Esophagus (tissue), 2 donors: ENCODE measurements at regions not wholly inside any gene's neighbourhood (a gene's known extent, or its start where the extent isn't known, plus 50 kb on each side); places are given as distances from the start of the nearest gene placed in this dataset.
"Not testable (repeated sequence)": the region's sequence is repeated elsewhere in the genome, so short reads cannot be mapped to it uniquely, and the experiment has no call there.

Experiments used
- H3K27ac ChIP-seq, 2 donors: one replicate each; pipeline ENCODE4 v1.5.1; 2013; ENCODE audit warnings: low read depth in 2 of 2, mild to moderate bottlenecking in 2 of 2, inconsistent platforms in 1 of 2, low read length in 1 of 2, moderate library complexity in 1 of 2
- H3K27me3 ChIP-seq, 2 donors: one replicate each; pipeline ENCODE4 v1.6.1; 2013; ENCODE audit warnings: low read length in 2 of 2, control low read depth in 1 of 2, mild to moderate bottlenecking in 1 of 2; ENCODE audit not compliant: insufficient read depth in 2 of 2, control insufficient read depth in 1 of 2
- H3K36me3 ChIP-seq, 2 donors: one replicate each; pipeline ENCODE4 v1.6.1; 2013; ENCODE audit warnings: low read length in 1 of 2; ENCODE audit not compliant: control insufficient read depth in 2 of 2, insufficient read depth in 2 of 2
- H3K4me1 ChIP-seq, 2 donors: one replicate each; pipeline ENCODE4 v1.6.1; 2013; ENCODE audit warnings: low read length in 1 of 2; ENCODE audit not compliant: control insufficient read depth in 2 of 2, insufficient read depth in 2 of 2
- H3K4me3 ChIP-seq, 2 donors: one replicate each; pipeline ENCODE4 v1.5.1; 2013; ENCODE audit warnings: low read length in 2 of 2, mild to moderate bottlenecking in 2 of 2, low read depth in 1 of 2, moderate library complexity in 1 of 2
- H3K9me3 ChIP-seq, 2 donors: one replicate each; pipeline ENCODE4 v1.6.1; 2013; ENCODE audit warnings: mild to moderate bottlenecking in 2 of 2, low read depth in 1 of 2, low read length in 1 of 2, moderate library complexity in 1 of 2; ENCODE audit not compliant: control insufficient read depth in 2 of 2, insufficient read depth in 1 of 2
- WGBS, 2 donors: extraction: QIAGEN DNeasy Blood & Tissue Kit; methylation state at CpG; one replicate each; pipeline ENCODE4 v1.1.7; 2013; 5-methylcytosine and 5-hydroxymethylcytosine counted together
- donor health status: healthy with polysubstance abuse.
- donor health status: Bipolar disorder and iron deficiency.

DNA sequence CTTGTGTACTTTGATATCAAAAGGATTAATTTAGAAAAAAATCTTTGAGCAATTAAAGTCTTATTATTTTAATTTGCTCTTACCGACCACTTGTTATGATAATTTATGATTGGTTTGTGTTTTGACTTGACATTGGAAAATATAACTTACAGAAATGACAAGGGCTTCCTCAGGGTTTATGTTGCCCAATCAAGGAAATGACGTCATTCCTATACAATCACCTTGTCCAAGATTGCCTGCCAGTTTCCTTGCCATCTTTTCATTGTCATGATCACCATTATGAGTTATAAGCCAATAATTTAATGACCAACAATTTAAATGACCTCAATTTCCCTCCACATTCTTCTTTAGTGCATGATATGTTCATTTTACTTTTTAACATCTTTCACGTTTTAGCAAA lies 351.8 kb upstream of the TMEFF2 start:
- Histone ChIP-seq H3K4me1 (no peaks in the 10 kb centered on the region), H3K4me3 (no peak overlapping the region)
- WGBS, 2 donors, result 58 to 64% methylated on average over 3 of the region's 3 CpGs

GRCh38 chr2:192544371-192544955 lies 349.7 kb upstream of the TMEFF2 start:
- Histone ChIP-seq H3K27me3 (no peaks in the 10 kb centered on the region), H3K4me1 (no peaks in the 10 kb centered on the region), H3K27ac (no peak overlapping the region), H3K9me3 (no peaks in the 10 kb centered on the region), H3K4me3 (no peak overlapping the region), H3K36me3 (no peaks in the 10 kb centered on the region)
- WGBS, 2 donors, result 57 to 66% methylated on average over 4 of the region's 4 CpGs

More for the DNA sequence above, 351.8 kb upstream of the TMEFF2 start:
- Histone ChIP-seq H3K9me3 (no peaks in the 10 kb centered on the region), H3K36me3 (no peaks in the 10 kb centered on the region), H3K27me3 (no peaks in the 10 kb centered on the region), H3K27ac (no peak overlapping the region)

DNA sequence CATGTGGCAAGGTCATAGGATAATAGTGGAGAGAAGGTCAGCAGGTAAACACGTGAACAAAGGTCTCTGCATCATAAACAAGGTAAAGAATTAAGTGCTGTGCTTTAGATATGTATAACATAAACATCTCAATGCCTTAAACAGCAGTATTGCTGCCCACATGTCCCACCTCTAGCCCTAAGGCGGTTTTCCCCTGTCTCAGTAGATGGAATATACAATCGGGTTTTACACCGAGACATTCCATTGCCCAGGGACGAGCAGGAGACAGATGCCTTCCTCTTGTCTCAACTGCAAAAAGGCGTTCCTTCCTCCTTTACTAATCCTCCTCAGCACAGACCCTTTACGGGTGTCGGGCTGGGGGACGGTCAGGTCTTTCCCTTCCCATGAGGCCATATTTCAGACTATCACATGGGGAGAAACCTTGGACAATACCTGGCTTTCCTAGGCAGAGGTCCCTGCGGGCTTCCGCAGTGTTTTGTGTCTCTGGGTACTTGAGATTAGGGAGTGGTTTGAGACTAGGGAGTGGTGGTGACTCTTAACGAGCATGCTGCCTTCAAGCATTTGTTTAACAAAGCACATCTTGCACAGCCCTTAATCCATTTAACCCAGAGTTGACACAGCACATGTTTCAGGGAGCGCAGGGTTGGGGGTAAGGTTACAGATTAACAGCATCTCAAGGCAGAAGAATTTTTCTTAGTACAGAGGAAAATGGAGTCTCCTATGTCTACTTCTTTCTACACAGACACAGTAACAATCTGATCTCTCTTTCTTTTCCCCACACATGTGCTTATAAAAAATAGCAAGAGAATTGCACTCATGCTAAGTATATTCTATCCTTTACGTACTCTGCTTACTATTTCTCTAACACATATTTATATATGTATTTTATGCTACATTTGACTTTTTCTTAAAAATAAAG lies 347.7 kb upstream of the TMEFF2 start:
- H3K4me1 ChIP-seq, H3K36me3 ChIP-seq, H3K4me3 ChIP-seq, H3K9me3 ChIP-seq, H3K27ac ChIP-seq, H3K27me3 ChIP-seq: not testable (repeated sequence)
- 56 to 58% methylated on average over 14 of the region's 14 CpGs for WGBS, 2 donors

GRCh38 chr2:192539306-192539705 lies 344.6 kb upstream of the TMEFF2 start:
- Histone ChIP-seq H3K27me3 (no peaks in the 10 kb centered on the region), H3K4me1 (no peaks in the 10 kb centered on the region), H3K36me3 (no peaks in the 10 kb centered on the region), H3K9me3 (no peaks in the 10 kb centered on the region), H3K27ac (no peak overlapping the region), H3K4me3 (no peak overlapping the region)
- 78 to 79% methylated on average over 5 of the region's 5 CpGs for WGBS, 2 donors

DNA sequence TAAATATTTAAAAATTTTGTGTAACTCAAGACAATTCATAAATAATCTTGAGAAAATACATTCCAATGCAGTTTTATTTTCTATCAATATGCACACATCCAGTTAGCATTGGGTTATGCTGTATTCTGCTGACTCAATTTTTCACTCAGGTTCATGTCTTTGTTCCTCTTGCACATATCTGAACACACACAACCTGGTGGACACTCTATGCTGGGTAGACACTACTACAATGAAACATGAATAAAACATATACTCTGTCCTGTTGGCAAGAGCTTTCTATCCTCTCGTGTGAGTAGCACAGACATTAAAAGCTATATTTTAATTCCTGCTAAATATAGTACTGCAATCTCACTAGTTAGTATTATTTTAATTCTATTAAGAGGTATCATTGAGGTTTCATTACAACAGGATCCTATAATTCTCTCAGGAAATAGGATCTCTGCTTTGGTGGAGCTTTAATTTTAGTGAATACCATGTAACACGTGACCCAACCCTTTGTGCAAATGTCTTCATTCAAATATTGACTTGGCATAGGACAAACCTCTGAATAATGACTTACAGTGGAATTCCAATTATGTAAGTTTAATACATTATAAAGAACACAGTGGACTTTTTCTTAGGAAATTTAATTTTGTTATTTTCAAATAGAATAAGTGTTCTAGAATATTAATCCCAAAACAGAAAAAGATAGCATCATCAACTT lies 342.3 kb upstream of the TMEFF2 start:
- no peaks in the 10 kb centered on the region for H3K9me3 ChIP-seq
- H3K4me1 ChIP-seq, result no peaks in the 10 kb centered on the region
- no peak overlapping the region for H3K27ac ChIP-seq
- WGBS, 2 donors, result 47 to 56% methylated on average over 2 of the region's 2 CpGs
- H3K27me3 ChIP-seq, result no peaks in the 10 kb centered on the region
- no peak overlapping the region for H3K4me3 ChIP-seq
- H3K36me3 ChIP-seq, result no peaks in the 10 kb centered on the region

DNA sequence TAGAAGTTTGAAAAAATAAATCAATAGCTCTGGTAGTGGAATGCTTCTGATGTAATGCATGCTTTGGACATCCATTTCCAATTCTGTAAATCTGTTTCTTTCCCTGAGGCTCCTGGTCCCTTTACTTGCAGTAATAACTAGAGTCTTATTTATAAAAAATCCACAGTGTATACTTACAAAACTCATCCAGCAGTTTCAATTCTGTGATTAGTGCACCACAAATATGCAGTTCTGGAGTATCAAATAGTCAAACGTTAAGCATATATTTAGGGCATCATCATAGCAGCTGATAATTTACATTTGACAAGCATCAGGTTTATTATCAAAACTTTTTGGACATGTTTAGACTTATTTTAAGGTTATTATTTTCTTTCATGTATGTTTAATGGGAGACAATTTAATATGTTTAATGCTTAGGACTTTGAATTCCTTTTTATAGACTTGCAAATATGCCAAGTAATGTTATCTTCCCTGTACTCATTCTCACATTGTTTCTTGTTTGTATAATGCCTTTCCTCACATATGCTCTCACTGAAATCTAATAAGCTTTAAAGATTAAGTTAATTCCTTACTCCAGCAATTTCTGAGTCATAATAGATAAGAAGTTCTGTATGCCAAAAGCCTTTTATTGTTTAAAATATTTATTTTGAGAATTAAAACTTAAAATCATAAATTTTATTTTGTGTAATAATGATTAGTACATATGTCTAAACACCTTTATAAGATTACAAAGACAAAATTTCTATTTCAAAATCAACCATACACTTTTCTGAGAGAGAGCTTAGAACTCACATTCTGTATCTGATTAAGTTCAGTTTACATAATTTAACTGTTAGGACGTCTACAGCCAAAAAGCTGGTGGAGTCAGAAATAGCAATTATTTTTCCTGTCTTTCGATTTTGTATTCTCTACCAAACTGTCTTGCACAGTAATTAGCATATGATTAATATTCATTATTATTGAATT lies 341.5 kb upstream of the TMEFF2 start:
- WGBS, 2 donors, result 45 to 49% methylated on average over 3 of the region's 3 CpGs
- Histone ChIP-seq H3K4me1 (no peaks in the 10 kb centered on the region), H3K36me3 (no peaks in the 10 kb centered on the region), H3K9me3 (no peaks in the 10 kb centered on the region), H3K27me3 (no peaks in the 10 kb centered on the region), H3K4me3 (no peak overlapping the region), H3K27ac (no peak overlapping the region)

DNA sequence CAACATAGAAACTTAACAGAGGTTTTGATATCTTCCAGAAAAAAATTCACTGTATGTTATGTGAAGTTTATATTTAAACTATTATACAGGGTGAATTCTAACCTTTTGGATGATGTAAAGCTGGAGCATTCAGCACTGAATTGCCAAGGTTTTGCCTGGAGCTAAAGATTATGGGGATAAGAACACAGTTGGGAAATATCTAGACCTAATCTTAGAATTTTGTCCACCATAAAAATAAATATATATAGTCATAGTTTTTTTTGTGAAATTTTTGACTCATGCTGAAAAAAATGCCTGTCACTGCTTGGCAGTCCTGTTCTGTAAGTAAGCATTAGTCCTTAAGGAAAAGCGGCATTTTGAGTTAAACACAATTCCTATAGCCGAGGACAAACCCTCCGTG lies 339.3 kb upstream of the TMEFF2 start:
- no peaks in the 10 kb centered on the region for H3K4me1 ChIP-seq
- no peaks in the 10 kb centered on the region for H3K36me3 ChIP-seq
- H3K9me3 ChIP-seq, result no peaks in the 10 kb centered on the region
- H3K4me3 ChIP-seq, result no peak overlapping the region
- no peak overlapping the region for H3K27ac ChIP-seq
- WGBS, 2 donors, result 86 to 90% methylated on average over 3 of the region's 3 CpGs
- no peaks in the 10 kb centered on the region for H3K27me3 ChIP-seq

- not testable (repeated sequence) for H3K36me3 ChIP-seq, H3K27ac ChIP-seq, H3K27me3 ChIP-seq, H3K4me3 ChIP-seq, H3K4me1 ChIP-seq, H3K9me3 ChIP-seq
- WGBS, 2 donors, result 85 to 86% methylated on average over 10 of the region's 10 CpGs
Observed at GRCh38 chr2:192524642-192525251, 330.0 kb upstream of the TMEFF2 start.

- not testable (repeated sequence) for H3K27me3 ChIP-seq, H3K27ac ChIP-seq, H3K4me3 ChIP-seq, H3K9me3 ChIP-seq, H3K4me1 ChIP-seq, H3K36me3 ChIP-seq
- 64 to 81% methylated on average over 3 of the region's 3 CpGs for WGBS, 2 donors
Observed at GRCh38 chr2:192524214-192524613, 329.5 kb upstream of the TMEFF2 start.
